SK-N-DZ (cell line): ENCODE measurements at regions not wholly inside any gene's neighbourhood (a gene's known extent, or its start where the extent isn't known, plus 50 kb on each side); places are given as distances from the start of the nearest gene placed in this dataset.

Experiments used
- DNase-seq: peaks from one replicate; pipeline ENCODE4 v3.0.0-alpha.2; 2015; ENCODE audit warnings: low spot score

GRCh38 chr10:78247821-78248220 is 214.2 kb downstream of the RPS24 start:
- no peak for DNase-seq

GRCh38 chr10:78248651-78249464 is 215.2 kb downstream of the RPS24 start:
- no peak for DNase-seq

GRCh38 chr10:78249690-78250089 is 216.0 kb downstream of the RPS24 start:
- DNase-seq = no peak

DNA sequence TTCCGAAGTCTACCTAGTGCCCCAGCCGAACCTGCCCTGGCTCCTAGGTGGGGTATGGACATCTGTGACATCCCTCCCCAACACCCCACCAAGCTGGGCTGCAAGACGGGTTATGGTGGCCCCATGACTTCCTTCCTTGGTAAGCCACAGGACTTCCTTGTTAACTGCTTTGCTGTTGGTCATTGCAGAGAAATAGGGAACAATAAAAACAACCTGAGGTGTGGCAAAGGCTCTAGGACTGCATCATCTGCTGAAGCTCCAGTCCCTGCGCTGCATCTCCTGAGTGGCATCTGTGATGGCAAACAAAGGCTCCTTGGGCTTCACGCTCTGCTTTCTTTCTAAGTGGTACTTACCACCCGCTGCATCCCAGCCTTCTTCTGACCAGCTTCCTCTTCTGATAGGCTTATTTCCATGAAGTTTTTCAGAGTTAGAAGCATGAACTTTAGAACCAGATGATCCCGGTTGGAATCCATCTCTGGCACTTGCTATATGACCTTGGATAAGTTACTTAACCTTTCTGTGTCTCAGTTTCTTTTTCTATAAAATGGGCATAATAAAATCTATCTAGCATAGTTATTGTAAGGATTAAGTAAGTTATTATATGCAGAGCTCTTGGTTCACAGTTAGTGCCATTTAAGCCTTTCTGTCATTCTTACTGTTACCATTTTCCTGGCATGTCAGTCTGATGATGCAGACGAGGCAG is 216.8 kb downstream of the RPS24 start:
- DNase-seq = no peak

GRCh38 chr10:78251016-78251385 is 217.3 kb downstream of the RPS24 start:
- no peak for DNase-seq

DNA sequence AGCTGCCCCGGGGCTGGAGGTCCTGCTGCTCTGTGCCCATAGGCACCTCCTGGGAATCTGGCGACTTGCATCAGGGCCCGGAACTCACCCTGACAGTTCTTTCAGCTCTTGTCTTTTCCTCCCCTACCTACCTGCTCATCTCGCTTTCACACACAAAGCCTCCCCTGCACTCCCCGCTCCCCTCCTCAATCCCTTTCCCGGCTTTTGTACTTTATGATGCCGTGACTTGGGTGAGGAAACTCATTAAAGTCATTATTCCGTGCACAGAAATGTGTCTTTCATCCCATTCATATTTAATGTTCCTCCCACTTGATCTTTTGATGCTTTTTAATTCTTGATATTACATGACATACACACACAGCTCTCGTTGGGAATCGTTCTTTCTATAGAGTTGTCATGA is 218.6 kb downstream of the RPS24 start:
- DNase-seq = no peak

DNA sequence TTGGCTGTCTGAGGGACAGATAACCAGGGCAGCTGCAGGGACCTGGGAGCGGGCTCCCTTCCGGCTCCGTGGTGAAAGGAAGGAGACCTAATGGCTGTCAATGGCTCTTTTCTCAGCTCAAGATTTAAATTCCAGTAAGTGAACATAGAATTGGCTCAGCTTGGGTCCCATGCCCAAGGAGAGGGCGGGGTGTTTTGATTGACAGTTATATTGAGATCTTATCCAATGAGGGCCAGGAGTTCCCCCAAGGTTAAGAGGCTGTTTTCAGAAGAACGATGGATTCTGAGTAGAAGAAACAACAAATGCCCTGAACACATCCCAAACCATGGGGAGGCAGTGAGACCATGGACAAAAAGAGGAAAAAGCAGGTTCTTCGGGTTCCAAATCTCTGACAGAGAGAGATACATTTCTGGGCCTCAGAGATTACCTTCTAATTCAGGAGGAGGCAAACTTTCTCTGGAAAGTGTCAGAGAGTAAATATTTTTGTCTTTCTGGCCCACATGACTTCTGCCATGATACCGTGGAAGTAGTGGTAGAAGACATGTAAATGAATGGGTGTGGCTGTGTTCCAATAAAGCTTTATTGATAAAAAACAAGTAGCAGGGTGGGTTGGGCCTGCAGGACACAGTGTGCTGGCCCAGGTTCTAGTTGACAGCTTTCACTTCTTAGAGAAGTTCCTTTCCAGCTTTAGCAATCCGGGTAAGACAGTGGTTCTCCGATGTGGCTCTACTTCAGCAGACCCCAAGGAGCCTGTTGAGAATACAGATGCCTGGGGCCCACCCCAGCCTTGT is 219.6 kb downstream of the RPS24 start:
- no peak for DNase-seq

- DNase-seq = no peak
These were observed 220.3 kb downstream of the RPS24 start for GRCh38 chr10:78254013-78254412.

DNA sequence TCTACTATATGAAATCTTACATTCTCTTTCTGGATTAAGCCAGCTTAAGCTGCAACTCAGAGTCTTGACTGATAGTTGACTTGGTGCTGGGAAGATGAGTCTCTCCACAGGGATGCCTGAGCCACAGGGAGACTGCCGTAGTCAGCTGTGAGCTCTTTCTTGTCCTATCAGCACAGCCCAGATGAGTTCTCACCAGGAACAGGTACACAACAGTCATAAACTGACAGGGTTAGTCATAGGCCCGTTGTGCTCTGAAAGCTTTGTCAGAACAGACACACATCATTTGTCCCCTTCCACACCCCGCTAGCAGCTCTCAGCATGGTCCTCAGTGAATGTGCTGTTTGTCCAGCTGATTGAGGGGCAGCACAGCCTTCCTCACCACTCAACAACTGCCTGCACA is 221.6 kb downstream of the RPS24 start:
- DNase-seq = no peak

GRCh38 chr10:78255796-78256638 is 222.4 kb downstream of the RPS24 start:
- peak; percentile 30 for DNase-seq

GRCh38 chr10:78258323-78259030 is 224.8 kb downstream of the RPS24 start:
- DNase-seq = no peak

DNA sequence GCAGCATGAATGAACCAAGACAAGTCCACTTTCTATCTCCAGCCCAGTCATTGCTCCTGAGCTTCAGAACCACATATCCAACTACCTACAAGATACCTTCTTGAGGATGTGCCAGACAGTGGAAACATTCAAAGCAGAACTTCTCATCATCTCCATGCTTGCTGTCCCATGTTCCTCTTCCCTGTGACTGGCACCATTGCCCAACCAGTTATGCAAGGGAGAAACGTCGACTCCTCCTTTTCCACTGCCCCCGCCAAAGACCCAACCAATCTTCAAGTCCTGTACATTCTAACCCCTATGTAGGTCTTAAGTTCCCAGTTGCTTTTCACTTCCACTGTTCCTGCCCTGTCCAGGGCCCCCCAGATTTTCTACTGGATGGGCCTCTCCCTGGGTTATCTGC is 225.7 kb downstream of the RPS24 start:
- DNase-seq = no peak

DNA sequence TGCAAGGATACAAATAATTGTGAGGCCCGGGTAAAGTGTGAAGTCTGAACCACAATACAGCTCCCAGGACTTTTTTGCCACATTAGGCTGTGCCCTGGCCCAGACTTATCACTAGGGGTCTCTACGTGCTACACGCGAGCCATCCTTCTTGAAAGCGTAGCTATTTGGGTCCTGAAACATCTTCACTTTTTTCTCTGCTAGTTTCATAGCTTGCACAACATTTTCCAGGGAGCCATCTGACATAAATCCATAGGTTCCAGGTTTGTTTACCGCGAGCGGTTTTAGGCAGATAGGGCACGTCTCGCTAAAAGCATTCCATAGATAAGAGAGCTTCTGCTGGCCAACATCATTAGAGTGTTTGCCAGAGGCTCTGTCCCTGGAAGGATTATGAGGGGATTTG is 226.5 kb downstream of the RPS24 start:
- DNase-seq = peak; percentile 67

DNA sequence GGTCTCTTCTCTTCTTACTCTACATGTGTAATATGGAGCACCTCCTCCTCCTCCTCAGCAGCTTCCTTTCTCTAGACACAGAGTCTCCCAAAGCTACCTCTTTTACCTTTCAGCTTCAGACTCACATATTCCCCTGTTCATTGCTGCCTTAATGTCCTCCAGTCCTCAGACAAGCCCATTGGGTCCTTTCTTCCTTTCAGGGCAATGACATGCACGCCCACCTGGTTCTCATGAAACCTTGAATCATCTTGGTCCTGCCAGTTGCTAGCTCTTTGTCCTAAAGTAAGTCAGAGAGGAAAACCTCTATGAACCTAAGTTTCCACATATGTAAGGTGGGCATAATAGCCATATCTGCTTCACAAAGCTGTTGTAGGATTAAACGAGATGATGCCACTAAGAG is 227.0 kb downstream of the RPS24 start:
- DNase-seq = no peak

DNA sequence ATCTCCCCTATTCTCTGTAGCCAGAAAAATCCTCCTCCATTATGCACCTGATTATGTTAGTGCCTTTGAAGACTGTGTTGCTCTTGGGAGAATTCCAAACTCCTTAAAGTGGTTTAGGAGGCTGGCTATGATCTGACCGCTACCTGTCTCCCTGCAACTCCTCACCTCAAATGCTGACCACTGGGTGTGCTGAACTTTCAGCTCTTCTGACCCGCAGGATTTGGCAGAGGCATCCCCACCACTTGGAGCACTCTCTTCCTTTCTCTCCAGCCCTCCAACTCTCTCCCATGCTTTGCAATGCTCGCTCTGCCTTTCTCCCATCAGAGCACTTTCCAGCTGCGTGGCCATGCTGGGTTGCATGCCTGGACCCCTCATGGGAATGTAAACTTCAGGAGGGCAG is 227.6 kb downstream of the RPS24 start:
- DNase-seq = no peak

- DNase-seq = no peak
These were observed 229.2 kb downstream of the RPS24 start for GRCh38 chr10:78262860-78263259.

DNA sequence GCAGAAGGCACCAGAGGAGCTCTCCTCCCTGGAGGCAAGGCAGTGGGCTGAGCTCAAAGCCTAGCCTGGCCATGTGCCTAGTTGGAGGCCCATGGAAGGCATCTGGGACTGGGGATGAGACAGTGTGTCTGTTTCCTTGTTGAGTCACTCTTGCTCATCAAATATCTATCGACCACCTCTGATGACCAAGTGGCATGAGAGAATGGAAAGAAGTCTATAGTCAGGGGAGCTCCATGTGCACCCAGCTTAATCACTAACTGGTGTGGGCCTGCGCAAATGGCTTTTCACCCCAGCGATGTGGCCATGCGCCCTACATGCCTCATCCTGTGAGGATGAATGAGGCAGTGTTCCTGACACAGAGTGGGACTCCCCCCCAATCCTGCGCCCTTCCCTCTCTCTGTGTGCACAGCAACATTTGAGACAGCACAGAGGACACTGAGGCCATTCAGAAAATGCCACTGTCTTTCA is 229.9 kb downstream of the RPS24 start:
- no peak for DNase-seq

DNA sequence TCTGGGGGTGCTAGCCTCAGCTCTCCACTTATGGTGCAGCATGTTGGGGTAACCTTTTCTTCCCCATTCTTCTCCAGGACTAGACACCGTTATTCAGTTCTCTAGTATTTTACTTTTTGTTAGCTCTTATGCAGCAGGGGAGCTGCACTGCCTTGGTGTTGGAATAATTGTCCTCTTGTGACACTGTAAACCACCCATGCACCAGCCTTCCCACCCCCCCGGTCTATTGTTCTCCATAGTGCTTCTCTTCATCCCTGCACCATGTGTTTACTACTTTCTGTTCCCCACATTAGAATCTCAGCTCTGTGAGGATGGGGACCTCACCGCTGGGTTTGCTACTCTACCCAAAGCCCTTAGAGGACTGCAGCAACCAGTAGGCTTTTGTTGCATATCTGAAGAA is 230.7 kb downstream of the RPS24 start:
- no peak for DNase-seq

- DNase-seq = peak; percentile 91
These were observed 233.2 kb downstream of the RPS24 start for GRCh38 chr10:78266741-78267469.

DNA sequence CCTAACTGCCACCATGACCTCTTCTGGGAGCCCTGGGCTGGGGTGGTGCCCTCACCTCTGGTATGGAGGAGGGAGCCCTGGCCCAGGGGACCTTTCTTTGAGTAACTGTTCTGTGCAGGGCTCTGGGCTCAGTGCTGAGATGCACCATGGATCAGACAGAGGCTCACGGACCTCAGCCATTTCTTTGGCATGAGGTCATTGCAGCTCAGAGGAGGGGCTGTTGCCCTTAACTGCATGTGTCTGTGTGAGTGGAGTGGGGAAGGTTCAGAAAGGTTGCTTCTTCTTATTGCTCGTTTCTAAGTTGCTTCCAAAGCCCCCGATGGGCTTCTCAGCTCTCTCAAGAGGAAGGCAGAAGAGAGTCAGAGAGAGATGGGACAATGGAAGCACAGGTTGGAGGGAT is 233.9 kb downstream of the RPS24 start:
- DNase-seq = peak; percentile 49
